ENCODE measurements at regions not wholly inside any gene's neighbourhood (a gene's known extent, or its start where the extent isn't known, plus 50 kb on each side); places are given as distances from the start of the nearest gene placed in this dataset.

DNA sequence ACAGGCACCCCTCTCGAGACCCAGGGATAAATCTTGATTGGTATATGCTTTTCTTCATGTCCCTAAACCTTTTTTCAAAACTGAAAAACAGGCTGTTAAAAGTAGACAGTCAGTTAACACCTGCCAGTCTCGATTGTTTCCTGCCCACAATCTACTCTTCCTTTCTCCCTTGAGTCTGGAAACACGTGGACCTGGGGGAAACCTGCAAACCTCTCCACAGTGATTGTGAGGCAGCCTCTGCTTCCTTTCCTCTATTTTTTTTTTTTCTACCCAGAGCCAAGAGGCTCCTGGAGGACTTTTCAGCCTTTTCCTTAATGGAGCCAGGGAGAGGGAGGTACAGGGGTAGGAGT lies 69.4 kb upstream of the CLMP start:
- no peak overlapping the region for H3K4me3 ChIP-seq (ENCODE audit: control insufficient read depth, low read depth, low read length)
- DNase-seq (ENCODE audit: low read depth) = no peak
- no peak for TF ChIP-seq CTCF (IDR thresholded peaks at IDR 0.05; ENCODE audit: control insufficient read depth, insufficient read depth, low read depth, low read length, missing control alignments)

- TF ChIP-seq CTCF (IDR thresholded peaks at IDR 0.05; ENCODE audit: control insufficient read depth, insufficient read depth, low read depth, low read length, missing control alignments) = peak; percentile 95
- 0 out of 2 replicates have a peak overlapping the region, but pooled peaks have one; percentile 1 for H3K4me3 ChIP-seq (ENCODE audit: control insufficient read depth, low read depth, low read length)
- no peak for DNase-seq (ENCODE audit: low read depth)
These were observed 66.5 kb upstream of the CLMP start for GRCh38 chr11:123261345-123262106.

DNA sequence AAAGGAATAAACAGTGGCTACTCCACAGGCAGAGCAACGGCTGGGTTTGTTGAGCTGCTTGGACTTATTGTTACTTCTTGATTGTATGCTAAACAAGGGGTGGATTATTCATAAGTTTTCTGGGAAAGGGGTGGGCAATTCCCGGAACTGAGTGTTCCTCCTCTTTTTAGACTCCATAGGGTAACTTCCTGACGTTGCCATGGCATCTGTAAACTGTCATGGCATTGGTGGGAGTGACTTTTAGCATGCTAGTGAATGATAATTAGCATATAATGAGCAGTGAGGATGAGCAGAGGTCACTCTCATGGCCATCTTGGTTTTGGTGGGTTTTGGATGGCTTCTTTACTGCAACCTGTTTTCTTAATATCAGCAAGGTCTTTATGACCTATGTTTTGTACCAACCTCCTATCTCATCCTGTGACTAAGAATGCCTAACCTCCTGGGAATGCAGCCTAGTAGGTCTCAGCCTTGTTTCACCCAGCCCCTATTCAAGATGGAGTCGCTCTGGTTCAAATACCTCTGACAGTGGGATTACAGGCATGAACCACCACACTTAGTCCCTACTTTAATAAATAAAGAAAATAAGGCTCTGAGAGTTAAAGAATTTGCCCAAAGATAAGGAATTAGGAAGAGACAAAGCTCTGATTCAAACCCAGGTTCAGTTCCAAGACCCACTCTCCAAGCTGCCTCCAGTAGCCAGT lies 65.6 kb upstream of the CLMP start:
- no peak for TF ChIP-seq CTCF (IDR thresholded peaks at IDR 0.05; ENCODE audit: control insufficient read depth, insufficient read depth, low read depth, low read length, missing control alignments)
- no peak overlapping the region for H3K4me3 ChIP-seq (ENCODE audit: control insufficient read depth, low read depth, low read length)
- DNase-seq (ENCODE audit: low read depth) = no peak

DNA sequence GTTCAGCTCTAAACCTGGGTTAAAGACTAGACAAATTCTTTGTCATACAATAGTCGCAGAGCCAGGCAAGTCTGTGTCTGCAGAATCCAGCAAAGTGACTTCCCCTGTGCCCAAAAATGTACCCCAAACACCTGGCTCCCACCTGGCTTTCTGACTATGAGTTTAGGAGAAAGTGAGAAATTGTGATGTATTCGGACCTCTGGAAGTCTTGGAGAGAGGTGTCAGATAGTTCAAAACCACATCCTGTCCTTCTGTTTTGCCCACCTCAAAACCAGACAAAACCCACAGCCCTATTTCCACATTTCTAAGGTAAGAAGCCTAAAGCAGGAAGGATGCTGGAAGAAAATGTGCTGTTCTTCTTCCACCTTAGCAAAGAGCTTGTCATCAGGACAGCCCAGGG lies 63.8 kb upstream of the CLMP start:
- no peak overlapping the region for H3K4me3 ChIP-seq (ENCODE audit: control insufficient read depth, low read depth, low read length)
- TF ChIP-seq CTCF (IDR thresholded peaks at IDR 0.05; ENCODE audit: control insufficient read depth, insufficient read depth, low read depth, low read length, missing control alignments) = no peak
- no peak for DNase-seq (ENCODE audit: low read depth)

- no peak overlapping the region for H3K4me3 ChIP-seq (ENCODE audit: control insufficient read depth, low read depth, low read length)
- TF ChIP-seq CTCF (IDR thresholded peaks at IDR 0.05; ENCODE audit: control insufficient read depth, insufficient read depth, low read depth, low read length, missing control alignments) = no peak
- DNase-seq (ENCODE audit: low read depth) = no peak
These were observed 62.3 kb upstream of the CLMP start for GRCh38 chr11:123257370-123257769.

GRCh38 chr11:123255909-123256308 lies 60.9 kb upstream of the CLMP start:
- no peak for TF ChIP-seq CTCF (IDR thresholded peaks at IDR 0.05; ENCODE audit: control insufficient read depth, insufficient read depth, low read depth, low read length, missing control alignments)

More at GRCh38 chr11:123255909-123256308, 60.9 kb upstream of the CLMP start:
- no peak overlapping the region for H3K4me3 ChIP-seq (ENCODE audit: control insufficient read depth, low read depth, low read length)
- DNase-seq (ENCODE audit: low read depth) = no peak
